ENCODE measurements at regions not wholly inside any gene's neighbourhood (a gene's known extent, or its start where the extent isn't known, plus 50 kb on each side); places are given as distances from the start of the nearest gene placed in this dataset.

DNA sequence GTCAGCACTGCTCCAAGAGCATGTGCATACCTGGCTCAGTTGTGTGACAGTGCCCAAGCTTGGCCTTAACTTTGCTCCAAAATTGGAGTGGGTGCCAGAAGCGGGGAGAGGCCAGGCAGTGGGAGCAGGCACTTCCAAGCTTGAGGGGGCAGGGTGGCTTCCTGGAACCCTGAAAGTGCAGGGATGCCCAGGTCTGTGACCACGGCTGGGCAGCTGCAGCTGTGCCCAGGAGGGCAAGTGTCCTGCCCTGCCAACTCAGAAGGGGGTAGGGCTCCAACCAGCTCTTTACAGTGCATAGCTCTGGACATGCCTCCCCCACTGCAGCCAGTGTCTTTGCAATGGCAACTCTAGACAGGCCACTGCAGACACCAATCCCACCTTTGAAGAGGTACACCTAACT lies 478.6 kb downstream of the OTOL1 start:
- TF ChIP-seq, protein P1, sequence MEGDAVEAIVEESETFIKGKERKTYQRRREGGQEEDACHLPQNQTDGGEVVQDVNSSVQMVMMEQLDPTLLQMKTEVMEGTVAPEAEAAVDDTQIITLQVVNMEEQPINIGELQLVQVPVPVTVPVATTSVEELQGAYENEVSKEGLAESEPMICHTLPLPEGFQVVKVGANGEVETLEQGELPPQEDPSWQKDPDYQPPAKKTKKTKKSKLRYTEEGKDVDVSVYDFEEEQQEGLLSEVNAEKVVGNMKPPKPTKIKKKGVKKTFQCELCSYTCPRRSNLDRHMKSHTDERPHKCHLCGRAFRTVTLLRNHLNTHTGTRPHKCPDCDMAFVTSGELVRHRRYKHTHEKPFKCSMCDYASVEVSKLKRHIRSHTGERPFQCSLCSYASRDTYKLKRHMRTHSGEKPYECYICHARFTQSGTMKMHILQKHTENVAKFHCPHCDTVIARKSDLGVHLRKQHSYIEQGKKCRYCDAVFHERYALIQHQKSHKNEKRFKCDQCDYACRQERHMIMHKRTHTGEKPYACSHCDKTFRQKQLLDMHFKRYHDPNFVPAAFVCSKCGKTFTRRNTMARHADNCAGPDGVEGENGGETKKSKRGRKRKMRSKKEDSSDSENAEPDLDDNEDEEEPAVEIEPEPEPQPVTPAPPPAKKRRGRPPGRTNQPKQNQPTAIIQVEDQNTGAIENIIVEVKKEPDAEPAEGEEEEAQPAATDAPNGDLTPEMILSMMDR (conservative IDR thresholded peaks at IDR 0.05): no peak
- no peak overlapping the region for H3K27ac Mint-ChIP-seq (ENCODE audit: unreplicated experiment)
- peaks cover 5% of the 10 kb centered on the region for H3K9me3 Mint-ChIP-seq
- no peaks in the 10 kb centered on the region for H3K27me3 Mint-ChIP-seq (ENCODE audit: low read depth)
- no peak overlapping the region for H3K4me3 Mint-ChIP-seq
- no peaks in the 10 kb centered on the region for H3K36me3 Mint-ChIP-seq (ENCODE audit: low read depth)
- no peak for DNase-seq (ENCODE audit: low read depth, low spot score)
- peaks cover 16% of the 10 kb centered on the region for H3K4me1 Mint-ChIP-seq

DNA sequence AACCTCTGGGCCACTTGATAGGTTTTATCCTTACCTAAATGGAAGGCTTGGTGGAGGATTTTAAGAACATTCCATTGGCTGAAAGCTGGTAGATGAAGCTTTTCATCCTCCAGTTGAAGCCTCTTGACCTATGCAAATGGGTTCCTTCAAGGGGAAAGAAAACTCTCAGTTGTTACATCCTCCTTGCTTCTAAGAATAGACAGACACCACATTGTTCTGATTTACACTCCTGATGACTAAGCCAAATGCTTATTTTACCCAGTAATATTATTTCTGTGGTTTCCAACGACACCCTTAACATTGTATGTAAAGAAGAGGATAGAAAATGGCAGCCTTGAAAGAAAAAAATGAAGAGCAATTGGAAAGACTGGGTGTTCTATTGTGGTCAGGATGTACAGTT lies 480.5 kb downstream of the OTOL1 start:
- H3K4me3 Mint-ChIP-seq: no peak overlapping the region
- H3K36me3 Mint-ChIP-seq (ENCODE audit: low read depth): no peaks in the 10 kb centered on the region
- no peaks in the 10 kb centered on the region for H3K27me3 Mint-ChIP-seq (ENCODE audit: low read depth)
- peaks cover 5% of the 10 kb centered on the region for H3K9me3 Mint-ChIP-seq
- peak overlapping the region; percentile 71 for H3K27ac Mint-ChIP-seq (ENCODE audit: unreplicated experiment)
- TF ChIP-seq, protein P1 (conservative IDR thresholded peaks at IDR 0.05): no peak
- DNase-seq (ENCODE audit: low read depth, low spot score): no peak
- H3K4me1 Mint-ChIP-seq: peaks cover 14% of the 10 kb centered on the region

DNA sequence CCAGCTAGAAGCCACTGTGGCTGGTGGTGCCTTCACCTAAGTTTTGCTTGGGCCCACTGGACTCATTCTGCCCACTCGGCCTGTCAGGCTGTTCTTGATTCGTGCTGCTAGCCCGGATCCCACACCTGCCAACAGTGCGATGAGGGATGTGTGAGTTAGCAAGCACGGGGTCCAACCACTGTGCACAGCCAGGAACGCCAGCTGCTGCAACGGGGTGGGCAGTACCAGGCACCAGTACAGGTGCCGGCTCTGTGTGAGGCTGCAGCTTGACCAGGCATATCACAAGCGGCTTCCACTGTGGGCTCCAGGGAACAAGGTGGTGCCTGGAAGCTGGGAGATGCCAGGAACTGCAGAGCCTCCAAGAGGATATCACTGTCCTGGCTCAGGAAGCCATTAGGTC lies 481.2 kb downstream of the OTOL1 start:
- Mint-ChIP-seq H3K27ac (ENCODE audit: unreplicated experiment) (no peak overlapping the region), H3K4me1 (peaks cover 8% of the 10 kb centered on the region), H3K4me3 (no peak overlapping the region), H3K27me3 (ENCODE audit: low read depth) (no peaks in the 10 kb centered on the region), H3K36me3 (ENCODE audit: low read depth) (no peaks in the 10 kb centered on the region), H3K9me3 (peaks cover 5% of the 10 kb centered on the region)
- TF ChIP-seq, protein P1 (conservative IDR thresholded peaks at IDR 0.05): no peak
- DNase-seq (ENCODE audit: low read depth, low spot score): no peak

DNA sequence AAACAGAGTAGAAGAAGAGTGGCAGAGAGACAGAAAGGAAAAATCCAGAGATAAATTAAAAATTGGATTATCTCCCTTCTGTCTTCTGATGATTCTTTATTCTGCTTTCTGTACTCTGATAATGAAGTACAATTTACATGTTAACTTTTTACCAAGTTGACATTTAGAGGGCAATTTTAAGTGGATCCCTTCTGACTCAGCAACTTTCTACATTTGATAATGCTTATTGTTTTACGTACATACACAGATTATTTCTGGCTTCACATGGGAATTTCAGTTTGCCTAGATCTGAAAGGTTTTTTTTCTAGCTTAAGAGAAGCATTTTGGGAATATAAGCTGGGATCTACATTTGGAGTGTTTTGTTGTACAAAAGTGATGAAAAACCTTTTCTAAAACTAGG lies 491.3 kb downstream of the OTOL1 start:
- no peaks in the 10 kb centered on the region for H3K4me1 Mint-ChIP-seq

DNA sequence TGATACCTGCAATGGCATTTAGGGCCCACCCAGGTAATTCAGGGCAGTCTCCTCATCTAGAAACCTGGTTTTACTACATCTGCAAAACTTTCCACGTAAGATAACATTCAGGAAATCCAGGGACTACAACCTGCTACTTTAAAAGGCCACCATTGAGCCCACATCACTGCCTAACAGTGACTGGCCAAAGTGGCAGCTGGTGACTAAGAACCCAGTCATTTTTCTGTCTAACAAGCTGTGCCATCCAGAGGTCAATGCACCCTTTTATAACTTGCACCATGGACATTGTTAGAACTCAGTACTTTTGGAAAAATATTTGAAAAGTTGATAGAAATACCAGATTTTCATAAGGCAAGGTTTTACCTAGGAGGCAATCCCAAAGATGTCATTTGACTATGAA lies 492.4 kb downstream of the OTOL1 start:
- DNase-seq (ENCODE audit: low read depth, low spot score): no peak
- Mint-ChIP-seq H3K4me3 (no peak overlapping the region), H3K9me3 (peaks cover 2% of the 10 kb centered on the region), H3K27ac (ENCODE audit: unreplicated experiment) (no peak overlapping the region), H3K36me3 (ENCODE audit: low read depth) (no peaks in the 10 kb centered on the region), H3K4me1 (no peaks in the 10 kb centered on the region), H3K27me3 (ENCODE audit: low read depth) (no peaks in the 10 kb centered on the region)
- TF ChIP-seq, protein P1 (conservative IDR thresholded peaks at IDR 0.05): no peak

More for the DNA sequence above, 491.3 kb downstream of the OTOL1 start:
- Mint-ChIP-seq H3K4me3 (no peak overlapping the region), H3K9me3 (peaks cover 2% of the 10 kb centered on the region), H3K36me3 (ENCODE audit: low read depth) (no peaks in the 10 kb centered on the region), H3K27me3 (ENCODE audit: low read depth) (no peaks in the 10 kb centered on the region), H3K27ac (ENCODE audit: unreplicated experiment) (no peak overlapping the region)
- no peak for DNase-seq (ENCODE audit: low read depth, low spot score)
- TF ChIP-seq, protein P1 (conservative IDR thresholded peaks at IDR 0.05): no peak

DNA sequence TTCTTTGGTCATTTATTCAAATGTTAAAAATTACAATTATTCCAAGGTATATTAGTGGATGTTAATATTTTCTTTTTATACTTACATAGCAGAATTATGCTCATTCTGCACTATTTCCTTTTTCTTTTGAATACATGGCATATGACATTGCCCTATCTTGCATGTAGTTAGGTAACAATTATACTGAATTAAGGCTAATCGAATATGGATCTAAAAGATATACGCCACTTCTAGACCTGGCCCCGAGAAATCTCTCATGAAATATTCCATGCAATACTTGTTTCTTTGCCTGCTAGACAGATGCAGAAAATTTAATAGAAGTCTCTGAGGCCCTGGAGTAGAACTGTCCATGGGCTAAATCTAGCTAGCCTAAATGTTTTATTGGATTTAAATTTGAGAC lies 493.4 kb downstream of the OTOL1 start:
- H3K9me3 Mint-ChIP-seq: peaks cover 2% of the 10 kb centered on the region
- H3K36me3 Mint-ChIP-seq (ENCODE audit: low read depth): no peaks in the 10 kb centered on the region
- H3K27me3 Mint-ChIP-seq (ENCODE audit: low read depth): no peaks in the 10 kb centered on the region
- H3K27ac Mint-ChIP-seq (ENCODE audit: unreplicated experiment): no peak overlapping the region
- no peaks in the 10 kb centered on the region for H3K4me1 Mint-ChIP-seq
- TF ChIP-seq, protein P1 (conservative IDR thresholded peaks at IDR 0.05): no peak
- no peak overlapping the region for H3K4me3 Mint-ChIP-seq
- DNase-seq (ENCODE audit: low read depth, low spot score): no peak

Measured in neural crest cell (in vitro differentiated cells).